HG03442 (cell line): ENCODE measurements at regions not wholly inside any gene's neighbourhood (a gene's known extent, or its start where the extent isn't known, plus 50 kb on each side); places are given as distances from the start of the nearest gene placed in this dataset.

ENCODE experiments used
- ATAC-seq: cut with Tn5 transposase; IDR thresholded peaks from one replicate; pipeline ENCODE4 v1.9.1; 2021; ENCODE audit warnings: mild to moderate bottlenecking, moderate library complexity; ENCODE audit not compliant: unreplicated experiment

- no peak for ATAC-seq
Measured at GRCh38 chr6:94394822-94395221, 975.5 kb upstream of the EPHA7 start.

GRCh38 chr6:94389218-94389617 lies 969.9 kb upstream of the EPHA7 start:
- ATAC-seq = no peak

- ATAC-seq = no peak
Measured at GRCh38 chr6:94377835-94378234, 958.5 kb upstream of the EPHA7 start.

GRCh38 chr6:94376876-94377275 lies 957.5 kb upstream of the EPHA7 start:
- no peak for ATAC-seq

GRCh38 chr6:94372229-94372628 lies 952.9 kb upstream of the EPHA7 start:
- ATAC-seq = no peak

- no peak for ATAC-seq
Measured at GRCh38 chr6:94367316-94367715, 948.0 kb upstream of the EPHA7 start.

DNA sequence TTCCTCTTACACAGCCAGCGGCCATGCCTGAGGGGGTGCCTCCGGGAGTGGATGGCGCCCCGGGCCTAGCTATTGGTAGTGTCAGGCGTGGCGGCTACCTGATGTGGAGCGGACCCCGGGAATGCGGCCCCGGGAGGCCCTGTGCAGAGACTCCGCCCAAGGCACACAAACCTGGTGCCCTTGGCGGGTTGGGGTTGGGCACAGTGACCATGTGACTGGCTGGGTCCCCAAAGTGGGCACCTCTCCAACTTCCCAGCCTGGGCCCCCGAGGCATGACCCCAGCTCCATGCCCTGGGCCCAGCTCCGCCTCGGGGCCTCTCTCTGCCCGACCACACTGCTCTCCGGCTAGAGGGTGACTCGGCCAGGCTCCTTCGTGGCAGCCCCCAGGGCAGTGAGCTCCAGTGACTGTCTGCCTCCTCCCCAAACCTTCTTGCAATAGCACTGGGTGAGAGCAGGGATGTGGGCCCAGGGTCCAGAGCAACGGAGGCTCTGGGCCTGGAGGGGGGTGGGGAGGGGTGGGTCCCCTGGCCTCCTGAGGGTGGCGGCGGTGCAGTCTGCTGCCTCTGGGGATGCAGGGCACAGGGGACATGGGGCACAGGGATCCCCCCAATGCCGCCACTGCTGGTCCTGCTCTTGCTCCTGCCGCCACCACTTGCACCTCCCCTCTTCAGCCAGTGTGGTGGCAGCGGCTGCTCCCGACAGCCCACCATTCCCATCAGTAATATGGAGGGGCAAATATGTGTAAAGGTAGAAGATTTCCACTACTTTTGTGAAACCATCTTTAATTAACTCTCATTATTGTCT lies 942.9 kb upstream of the EPHA7 start:
- no peak for ATAC-seq

- no peak for ATAC-seq
Measured at GRCh38 chr6:94361304-94362060, 942.1 kb upstream of the EPHA7 start.

DNA sequence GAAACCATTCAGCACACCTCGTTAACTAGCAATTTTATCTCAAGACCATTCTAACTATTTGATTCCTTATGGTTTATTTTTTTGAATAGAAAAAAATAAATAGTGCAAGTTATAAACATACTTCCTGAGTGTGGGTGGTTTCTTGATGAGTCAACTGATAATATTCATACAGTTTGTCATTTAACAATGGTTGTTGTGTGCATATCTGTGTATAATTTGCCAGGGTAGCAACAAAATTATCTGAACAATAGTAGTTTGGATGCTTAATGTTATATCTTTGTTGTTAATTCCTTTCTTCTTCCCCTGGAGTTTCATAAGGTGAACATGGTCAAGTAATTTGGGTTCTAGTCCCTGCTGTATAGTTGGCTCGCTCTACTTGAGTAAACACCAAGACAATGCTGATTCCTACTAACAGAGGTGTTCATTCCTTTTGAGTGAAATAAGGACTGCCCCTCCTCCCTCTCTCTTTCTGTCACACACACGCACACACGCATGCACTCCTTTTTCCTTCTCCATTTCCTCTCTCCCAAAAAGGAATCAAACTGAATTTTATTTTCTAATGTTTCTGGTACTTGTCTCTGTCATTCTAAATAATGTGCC lies 938.1 kb upstream of the EPHA7 start:
- no peak for ATAC-seq

DNA sequence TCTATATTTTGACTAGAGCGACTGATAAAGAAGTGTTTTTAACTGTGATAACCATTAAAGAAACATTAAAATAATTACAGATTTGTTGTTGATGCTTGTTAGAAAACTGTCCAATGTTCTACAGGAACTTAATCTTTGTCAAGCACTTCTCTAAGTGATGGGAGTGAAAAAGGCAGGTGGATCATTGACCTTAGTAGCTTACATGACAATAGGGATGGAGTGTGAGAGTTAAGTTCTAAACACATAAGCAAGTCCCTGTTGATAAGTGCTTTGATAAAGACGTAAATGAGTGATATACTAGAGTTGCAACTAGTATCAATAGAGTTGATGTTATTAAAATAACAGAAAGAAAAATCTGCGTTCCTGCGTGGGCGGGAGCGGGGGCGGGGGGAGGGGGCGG lies 931.5 kb upstream of the EPHA7 start:
- no peak for ATAC-seq

GRCh38 chr6:94349227-94349626 lies 929.9 kb upstream of the EPHA7 start:
- ATAC-seq = no peak

- ATAC-seq = no peak
Measured at GRCh38 chr6:94344866-94345265, 925.5 kb upstream of the EPHA7 start.

DNA sequence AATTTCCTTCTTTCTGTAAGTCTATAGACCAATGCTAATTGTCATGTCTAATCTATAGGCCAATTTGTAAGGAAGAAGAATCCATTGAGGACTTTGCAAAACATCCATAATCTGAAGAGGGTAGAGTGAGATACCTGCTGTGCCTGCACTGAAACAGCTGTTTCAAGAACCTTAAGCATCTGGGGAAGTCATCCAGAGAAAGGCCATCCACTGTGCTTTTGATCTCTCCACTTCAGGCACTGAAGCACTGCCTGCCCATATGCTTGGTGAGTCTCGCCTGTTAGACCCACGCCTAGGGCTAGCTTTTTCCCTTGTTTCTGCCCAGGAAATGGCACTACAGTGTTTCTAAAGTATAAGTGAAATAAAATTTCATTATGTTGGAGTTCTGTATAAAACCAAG lies 921.8 kb upstream of the EPHA7 start:
- ATAC-seq = no peak

DNA sequence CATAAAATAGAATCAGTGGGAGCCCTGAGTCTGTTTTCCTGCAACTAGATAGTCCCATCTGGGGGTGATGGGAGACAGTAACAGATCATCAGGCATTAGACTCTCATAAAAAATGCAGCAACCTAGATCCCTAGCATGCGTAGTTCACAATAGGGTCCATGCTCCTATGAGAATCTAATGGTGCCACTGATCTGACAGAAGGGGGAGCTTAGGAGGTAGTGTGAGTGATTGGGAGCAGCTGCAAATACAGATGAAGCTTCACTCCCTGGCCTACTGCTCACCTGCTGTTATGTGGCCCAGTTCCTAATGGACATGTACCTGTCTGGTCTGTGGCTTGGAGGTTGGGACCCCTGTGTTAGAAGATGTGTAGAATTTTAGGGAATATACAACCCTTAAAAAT lies 904.5 kb upstream of the EPHA7 start:
- ATAC-seq = no peak

DNA sequence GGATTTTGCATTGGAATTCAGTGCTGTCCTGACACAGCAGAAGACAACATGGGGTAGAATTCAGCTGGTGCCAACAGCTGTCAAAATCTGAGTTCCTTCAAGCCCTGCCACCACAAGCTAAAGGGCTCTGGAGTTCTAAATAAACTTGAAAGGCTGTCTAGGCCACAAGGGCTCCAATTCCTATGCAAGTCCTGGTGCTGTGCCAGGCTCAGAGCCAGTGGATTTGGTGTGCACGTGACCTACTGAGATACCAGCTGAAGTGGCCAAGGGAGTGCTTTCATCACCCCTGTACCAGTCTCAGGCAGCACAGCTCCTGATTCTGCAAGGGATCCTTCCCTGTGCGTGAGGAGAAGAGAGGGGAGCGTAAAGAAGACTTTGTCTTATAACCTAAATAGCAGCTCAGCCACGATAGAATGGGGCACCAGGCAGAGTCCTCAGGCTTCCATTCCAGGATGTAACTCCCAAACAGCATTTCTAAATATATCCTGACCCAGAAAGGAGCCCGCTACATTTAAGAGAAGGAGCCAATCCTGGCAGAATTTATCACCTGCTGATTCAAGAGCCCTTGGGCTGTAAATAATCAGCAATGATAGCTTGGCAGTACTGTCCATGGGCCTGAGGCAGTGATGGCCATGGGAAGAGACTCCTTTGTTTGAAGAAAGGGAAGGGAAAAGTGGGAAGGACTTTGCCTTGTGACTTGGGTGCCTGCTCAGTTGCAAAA lies 881.2 kb upstream of the EPHA7 start:
- no peak for ATAC-seq

DNA sequence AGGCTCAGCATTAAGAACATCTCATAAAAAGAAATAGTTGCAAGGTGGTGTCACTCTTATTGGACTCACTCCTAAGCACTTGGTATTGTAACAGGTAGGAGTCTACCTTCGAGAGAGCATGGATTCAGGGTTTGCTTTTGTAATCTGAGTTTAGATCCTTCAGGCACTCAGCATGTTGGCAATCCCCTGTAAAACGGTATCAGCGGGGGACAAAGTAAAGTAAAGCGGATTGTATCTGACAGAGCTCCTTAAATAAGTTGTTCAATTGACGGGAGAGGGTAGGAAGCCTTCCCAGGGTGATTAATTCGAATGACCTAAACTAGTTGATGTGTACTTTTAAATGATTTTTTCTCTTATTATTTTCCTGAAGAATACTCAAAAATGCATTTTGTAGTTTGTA lies 869.8 kb upstream of the EPHA7 start:
- no peak for ATAC-seq

GRCh38 chr6:94278146-94278545 lies 858.8 kb upstream of the EPHA7 start:
- ATAC-seq = no peak

DNA sequence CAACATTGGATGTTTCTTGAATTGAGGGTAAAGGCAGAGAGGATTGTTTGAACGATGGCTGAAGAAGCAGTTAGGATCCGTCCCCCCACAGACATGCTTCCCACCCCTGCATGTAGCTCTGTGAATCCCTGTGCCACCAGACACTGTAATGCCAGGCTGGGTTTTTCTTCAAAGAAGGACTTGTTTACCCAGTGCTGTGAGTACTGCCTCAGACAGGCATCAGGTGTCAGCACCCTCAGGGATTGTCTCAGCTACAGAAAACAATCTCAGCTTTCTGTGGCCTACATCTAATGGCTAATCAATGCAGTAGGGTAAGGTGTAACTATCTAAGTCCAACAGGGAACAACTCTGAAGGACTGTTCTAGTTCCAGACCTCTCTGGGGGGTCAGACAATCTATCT lies 853.0 kb upstream of the EPHA7 start:
- no peak for ATAC-seq

GRCh38 chr6:94270091-94270948 lies 851.0 kb upstream of the EPHA7 start:
- ATAC-seq = no peak

- no peak for ATAC-seq
Measured at GRCh38 chr6:94269256-94269655, 849.9 kb upstream of the EPHA7 start.
